ENCODE measurements at regions not wholly inside any gene's neighbourhood (a gene's known extent, or its start where the extent isn't known, plus 50 kb on each side); places are given as distances from the start of the nearest gene placed in this dataset.

GRCh38 chr9:129275626-129276247, 97.7 kb upstream of the IER5L start:
- peak; percentile 77 for DNase-seq

GRCh38 chr9:129273941-129274684, 96.1 kb upstream of the IER5L start:
- DNase-seq = no peak

- no peak for DNase-seq
Observed at GRCh38 chr9:129273136-129273895, 95.3 kb upstream of the IER5L start.

- DNase-seq = no peak
Observed at GRCh38 chr9:129272348-129273025, 94.4 kb upstream of the IER5L start.

- peak; percentile 89 for DNase-seq
Observed at GRCh38 chr9:129270903-129271431, 92.9 kb upstream of the IER5L start.

- no peak for DNase-seq
Observed at GRCh38 chr9:129270205-129270604, 92.1 kb upstream of the IER5L start.

GRCh38 chr9:129267141-129267540, 89.1 kb upstream of the IER5L start:
- no peak for DNase-seq

GRCh38 chr9:129266536-129266935, 88.5 kb upstream of the IER5L start:
- no peak for DNase-seq

- DNase-seq = no peak
Observed at GRCh38 chr9:129264388-129264787, 86.3 kb upstream of the IER5L start.

GRCh38 chr9:129263836-129264235, 85.8 kb upstream of the IER5L start:
- no peak for DNase-seq

GRCh38 chr9:129262261-129262660, 84.2 kb upstream of the IER5L start:
- DNase-seq = no peak

GRCh38 chr9:129259375-129259774, 81.3 kb upstream of the IER5L start:
- DNase-seq = no peak

GRCh38 chr9:129258823-129259301, 80.8 kb upstream of the IER5L start:
- DNase-seq = no peak

GRCh38 chr9:129258124-129258822, 80.2 kb upstream of the IER5L start:
- peak; percentile 86 for DNase-seq

GRCh38 chr9:129256959-129257713, 79.1 kb upstream of the IER5L start:
- no peak for DNase-seq

- no peak for DNase-seq
Observed at GRCh38 chr9:129254566-129255287, 76.7 kb upstream of the IER5L start.

GRCh38 chr9:129253803-129254381, 75.8 kb upstream of the IER5L start:
- no peak for DNase-seq

GRCh38 chr9:129252937-129253802, 75.1 kb upstream of the IER5L start:
- no peak for DNase-seq

GRCh38 chr9:129250786-129251185, 72.7 kb upstream of the IER5L start:
- DNase-seq = peak; percentile 61

Measured in EL (cell line).